K562 (cell line): ENCODE measurements at regions not wholly inside any gene's neighbourhood (a gene's known extent, or its start where the extent isn't known, plus 50 kb on each side); places are given as distances from the start of the nearest gene placed in this dataset.

Experiments used
- ATAC-seq: fragments of 200-7000 bp; cut with Tn5 transposase; 3 replicates; pipeline ENCODE4 v1.9.1; 2020; ENCODE audit warnings: moderate library complexity
- BruUV-seq: library from RNA; stranded (reverse); fragments of 400-500 nt; replicated peaks from 2 replicates; lab custom pipeline; 2021; lab: Mats Ljungman, UMichigan
- CTCF ChIA-PET: fragments of 300-600 bp; formaldehyde crosslinking; extraction: SDS; loops from one replicate; lab custom pipeline; 2021; ENCODE audit warnings: low intra/inter-chr PET ratio; lab: Yijun Ruan, JAX
- POLR2A ChIA-PET: fragments of 300-600, 350-650 bp; sonication (Branson Sonifier 250); formaldehyde crosslinking; extraction: SDS; loops from one replicate; lab custom pipeline; 2021; ENCODE audit warnings: antibody characterized with exemption, inconsistent platforms; lab: Yijun Ruan, JAX
- DNase-seq, 4 experiments: peaks; one replicate each; pipeline versions ENCODE4 v3.0.0 to v3.0.0-alpha.2; 2011 to 2018; ENCODE audit warnings: low spot score in 3 of 4, mixed read lengths in 3 of 4; ENCODE audit errors: extremely low read depth in 1 of 4
- FAIRE-seq: peaks from 2 replicates; lab custom pipeline; 2011; peaks lifted over from hg19 to GRCh38; lab: Jason Lieb, UNC
- H2AFZ ChIP-seq: 2 replicates; pipeline ENCODE4 v1.6.0; 2011; ENCODE audit warnings: low read depth, low read length, control low read depth, inconsistent platforms
- H3K27ac ChIP-seq: fragments of 200-600 bp; 3 replicates; pipeline ENCODE4 v1.8.0; 2011; ENCODE audit warnings: low read depth, mild to moderate bottlenecking, control low read depth, inconsistent platforms, low read length, moderate library complexity, mixed read lengths; ENCODE audit errors: extremely low read depth
- H3K27me3 ChIP-seq, 2 experiments: fragments of 300-600 bp in 1 of 2; 2 replicates in 1 of 2; 3 replicates in 1 of 2; pipeline versions ENCODE4 v1.6.0 to v1.8.0; 2011; ENCODE audit warnings: inconsistent platforms in 2 of 2, low read length in 2 of 2, mild to moderate bottlenecking in 1 of 2, mixed read lengths in 1 of 2, moderate library complexity in 1 of 2; ENCODE audit not compliant: control insufficient read depth in 2 of 2, insufficient read depth in 2 of 2
- H3K36me3 ChIP-seq: fragments of 300-600 bp; 3 replicates; pipeline ENCODE4 v1.8.0; 2011; ENCODE audit warnings: mild to moderate bottlenecking, low read length, inconsistent platforms; ENCODE audit not compliant: control insufficient read depth, insufficient read depth
- H3K4me1 ChIP-seq, 2 experiments: fragments of 200-600 bp in 1 of 2; replicated peaks in 1 of 2; 2 replicates in 1 of 2; 3 replicates in 1 of 2; pipeline versions ENCODE4 v1.5.1 to v1.8.0; 2011; ENCODE audit warnings: inconsistent platforms in 2 of 2, low read length in 2 of 2, mild to moderate bottlenecking in 1 of 2, mixed read lengths in 1 of 2, moderate library complexity in 1 of 2; ENCODE audit not compliant: control insufficient read depth in 2 of 2, insufficient read depth in 2 of 2
- H3K4me2 ChIP-seq: 2 replicates; pipeline ENCODE4 v1.6.1; 2011; ENCODE audit warnings: low read length, control low read depth, inconsistent platforms, mixed read lengths; ENCODE audit not compliant: insufficient read depth
- H3K4me3 ChIP-seq: fragments of 200-600 bp; sonication (generic), shearing (Covaris generic); 2 replicates; pipeline ENCODE4 v1.5.1; 2016; ENCODE audit warnings: control low read depth, inconsistent platforms
- H3K79me2 ChIP-seq: fragments of 200-600 bp; 3 replicates; pipeline ENCODE4 v1.8.0; 2011; ENCODE audit warnings: low read length, inconsistent platforms; ENCODE audit not compliant: control insufficient read depth, insufficient read depth
- H3K9ac ChIP-seq, 2 experiments: 2 replicates each; pipeline versions ENCODE4 v1.6.0 to v1.6.1; 2011; ENCODE audit warnings: low read depth in 2 of 2, low read length in 2 of 2, control low read depth in 1 of 2, inconsistent platforms in 1 of 2, mild to moderate bottlenecking in 1 of 2, mixed read lengths in 1 of 2; ENCODE audit not compliant: insufficient read depth in 1 of 2
- H3K9me1 ChIP-seq: one replicate; pipeline ENCODE4 v1.6.0; 2011; ENCODE audit warnings: inconsistent platforms, mild to moderate bottlenecking, low read length, moderate library complexity; ENCODE audit not compliant: control insufficient read depth, insufficient read depth
- H3K9me3 ChIP-seq: replicated peaks from 2 replicates; pipeline ENCODE4 v1.5.1; 2011; ENCODE audit warnings: low read depth, low read length, inconsistent platforms; ENCODE audit not compliant: control insufficient read depth, insufficient read depth
- H4K20me1 ChIP-seq: replicated peaks from 2 replicates; pipeline ENCODE4 v1.6.1; 2011; ENCODE audit warnings: low read length, inconsistent platforms, mixed read lengths; ENCODE audit not compliant: control insufficient read depth, insufficient read depth
- ADNP ChIP-seq: fragments of 200-800 bp; sonication (Bioruptor generic); IDR thresholded peaks from 2 replicates; pipeline ENCODE4 v1.6.1; 2016; ENCODE audit warnings: missing genetic modification characterization, missing compliant biosample characterization
- BRD4 ChIP-seq: fragments of 200-600 bp; sonication (generic); IDR thresholded peaks from 2 replicates; pipeline ENCODE4 v1.6.1; 2017; ENCODE audit warnings: inconsistent platforms
- CBX1 ChIP-seq: sonication (generic); IDR thresholded peaks from 2 replicates; pipeline ENCODE4 v1.6.1; 2016; ENCODE audit warnings: antibody characterized with exemption, low read depth, mild to moderate bottlenecking
- E2F1 ChIP-seq: sonication (generic); formaldehyde crosslinking; IDR thresholded peaks from 2 replicates; pipeline ENCODE4 v1.8.1; 2023; ENCODE audit warnings: mild to moderate bottlenecking, missing genetic modification reagents, moderate library complexity
- ETV1 ChIP-seq: fragments of 450-650 bp; conservative IDR thresholded peaks from 2 replicates; pipeline ENCODE4 v1.6.1; 2016; ENCODE audit warnings: missing genetic modification characterization, control low read depth, low read depth, missing compliant biosample characterization
- GTF2F1 ChIP-seq: IDR thresholded peaks from 2 replicates; pipeline ENCODE4 v1.6.1; 2011; ENCODE audit warnings: low read depth, low read length, improper control_type of control experiment
- HDAC6 ChIP-seq: IDR thresholded peaks from 2 replicates; pipeline ENCODE4 v1.6.1; 2012; ENCODE audit warnings: low read depth, mild to moderate bottlenecking, control low read depth, inconsistent platforms, low read length, moderate library complexity
- LARP7 ChIP-seq: fragments of 450-650 bp; IDR thresholded peaks from 2 replicates; pipeline ENCODE4 v1.6.1; 2016
- MCM7 ChIP-seq, 2 experiments: fragments of 450-650 bp; IDR thresholded peaks; 2 replicates each; pipeline ENCODE4 v1.6.1; 2016 to 2018
- STAG1 ChIP-seq: sonication (generic); formaldehyde crosslinking; IDR thresholded peaks from 2 replicates; pipeline ENCODE4 v1.5.0; 2020; ENCODE audit warnings: missing genetic modification reagents, borderline replicate concordance
- STAT5A ChIP-seq: IDR thresholded peaks from 2 replicates; pipeline ENCODE4 v1.6.1; 2012; ENCODE audit warnings: low read length, inconsistent platforms, borderline replicate concordance
- TARDBP ChIP-seq: fragments of 450-650 bp; IDR thresholded peaks from 2 replicates; pipeline ENCODE4 v1.6.1; 2016
- TGIF2 ChIP-seq: sonication (generic); formaldehyde crosslinking; IDR thresholded peaks from 2 replicates; pipeline ENCODE4 v1.8.1; 2022; ENCODE audit warnings: mild to moderate bottlenecking, missing genetic modification reagents, moderate library complexity
- XRCC4 ChIP-seq: IDR thresholded peaks from one replicate; pipeline ENCODE4 v1.6.1; 2011; ENCODE audit not compliant: insufficient read depth, insufficient read length; ENCODE audit errors: extremely low read depth
- ZNF224 ChIP-seq: sonication (generic); formaldehyde crosslinking; IDR thresholded peaks from 2 replicates; pipeline ENCODE4 v1.8.0; 2022; ENCODE audit warnings: mild to moderate bottlenecking, missing genetic modification reagents
- ZNF277 ChIP-seq: fragments of 250-450 bp; sonication (Bioruptor Pico); IDR thresholded peaks from 2 replicates; pipeline ENCODE4 v1.8.0; 2022; ENCODE audit warnings: inconsistent platforms, mild to moderate bottlenecking, moderate library complexity, borderline replicate concordance
- ZNF347 ChIP-seq: fragments of 450-650 bp; formaldehyde crosslinking; IDR thresholded peaks from 2 replicates; pipeline ENCODE4 v1.4.0; 2020; ENCODE audit warnings: low read depth, mild to moderate bottlenecking, moderate library complexity
- ZNF589 ChIP-seq: fragments of 200-800 bp; sonication (Bioruptor generic); IDR thresholded peaks from 2 replicates; pipeline ENCODE4 v1.6.1; 2016; ENCODE audit warnings: low read depth, missing genetic modification characterization, missing compliant biosample characterization
- ZNF707 ChIP-seq: fragments of 250-450 bp; sonication (Bioruptor Pico); conservative IDR thresholded peaks from 2 replicates; pipeline ENCODE4 v1.8.0; 2022; ENCODE audit warnings: inconsistent platforms, mild to moderate bottlenecking, moderate library complexity
- WGBS: fragments of 100-300 bp; shearing (Covaris generic); methylation state at CpG from one replicate; pipeline ENCODE4 v1.1.6; 2016; ENCODE audit warnings: low coverage, mixed read lengths; ENCODE audit not compliant: insufficient coverage; ENCODE audit errors: missing lambda C conversion rate; 5-methylcytosine and 5-hydroxymethylcytosine counted together
- in situ Hi-C: fragments of 300-500 bp; cut with MboI; formaldehyde crosslinking; loops from 4 replicates; pipeline ENCODE4 v1.15.0; 2018; ENCODE audit warnings: inconsistent platforms, mixed read lengths
- intact Hi-C: fragments of 100-400 bp; cut with micrococcal nuclease; formaldehyde crosslinking; loops from 2 replicates; pipeline ENCODE4 v1.14.2; 2022
- TF ChIP-seq, protein P1 (sequence below): fragments of 250-450 bp; sonication (Bioruptor Pico); IDR thresholded peaks from 2 replicates; pipeline ENCODE4 v1.5.0; 2021; ENCODE audit warnings: mild to moderate bottlenecking, borderline replicate concordance

GRCh38 chr9:118595719-118596305 lies 773.4 kb downstream of the BRINP1 start:
- Histone ChIP-seq H2AFZ (no peak overlapping the region), H3K4me1 (no peaks in the 10 kb centered on the region), H3K27ac (no peak overlapping the region), H3K4me2 (no peak overlapping the region), H3K9me1 (no peaks in the 10 kb centered on the region), H3K9me3 (no peaks in the 10 kb centered on the region), H3K79me2 (no peaks in the 10 kb centered on the region), H3K27me3 (no peaks in the 10 kb centered on the region), H3K4me3 (no peak overlapping the region), H3K9ac (no peak overlapping the region), H4K20me1 (no peaks in the 10 kb centered on the region), H3K36me3 (no peaks in the 10 kb centered on the region)
- 0% methylated on average over 2 of the region's 3 CpGs for WGBS
- ChIA-PET POLR2A (no interaction called here), CTCF (no interaction called here)
- DNase-seq, result no peak
- FAIRE-seq, result no peak
- in situ Hi-C loops, result no loop called here
- intact Hi-C loops, result no loop called here
- no peak for TF ChIP-seq ZNF707
- TF ChIP-seq ETV1, result no peak
- TF ChIP-seq ZNF277 (CRISPR knock-in tag), result no peak
- TF ChIP-seq TGIF2 (CRISPR knock-in tag), result no peak
- no peak for TF ChIP-seq BRD4
- no peak for TF ChIP-seq ZNF347 (CRISPR knock-in tag)
- TF ChIP-seq ZNF589, result no peak
- no peak for TF ChIP-seq STAT5A
- no peak for TF ChIP-seq MCM7 (IDR thresholded peaks at IDR 0.05)
- no peak for TF ChIP-seq ADNP (tag)
- no peak for TF ChIP-seq HDAC6
- TF ChIP-seq, protein P1, sequence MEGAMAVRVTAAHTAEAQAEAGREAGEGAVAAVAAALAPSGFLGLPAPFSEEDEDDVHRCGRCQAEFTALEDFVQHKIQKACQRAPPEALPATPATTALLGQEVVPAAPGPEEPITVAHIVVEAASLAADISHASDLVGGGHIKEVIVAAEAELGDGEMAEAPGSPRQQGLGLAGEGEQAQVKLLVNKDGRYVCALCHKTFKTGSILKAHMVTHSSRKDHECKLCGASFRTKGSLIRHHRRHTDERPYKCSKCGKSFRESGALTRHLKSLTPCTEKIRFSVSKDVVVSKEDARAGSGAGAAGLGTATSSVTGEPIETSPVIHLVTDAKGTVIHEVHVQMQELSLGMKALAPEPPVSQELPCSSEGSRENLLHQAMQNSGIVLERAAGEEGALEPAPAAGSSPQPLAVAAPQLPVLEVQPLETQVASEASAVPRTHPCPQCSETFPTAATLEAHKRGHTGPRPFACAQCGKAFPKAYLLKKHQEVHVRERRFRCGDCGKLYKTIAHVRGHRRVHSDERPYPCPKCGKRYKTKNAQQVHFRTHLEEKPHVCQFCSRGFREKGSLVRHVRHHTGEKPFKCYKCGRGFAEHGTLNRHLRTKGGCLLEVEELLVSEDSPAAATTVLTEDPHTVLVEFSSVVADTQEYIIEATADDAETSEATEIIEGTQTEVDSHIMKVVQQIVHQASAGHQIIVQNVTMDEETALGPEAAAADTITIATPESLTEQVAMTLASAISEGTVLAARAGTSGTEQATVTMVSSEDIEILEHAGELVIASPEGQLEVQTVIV (CRISPR knock-in tag), result no peak
- no peak for TF ChIP-seq E2F1 (CRISPR knock-in tag)
- TF ChIP-seq CBX1, result no peak
- TF ChIP-seq GTF2F1, result no peak
- TF ChIP-seq LARP7, result no peak
- TF ChIP-seq STAG1, result no peak
- no peak for TF ChIP-seq XRCC4
- TF ChIP-seq TARDBP, result no peak
- no peak for TF ChIP-seq ZNF224
- BruUV-seq, result no TSS peak
- no peak for ATAC-seq
